Epidermal melanocyte (primary cell): ENCODE measurements at regions not wholly inside any gene's neighbourhood (a gene's known extent, or its start where the extent isn't known, plus 50 kb on each side); places are given as distances from the start of the nearest gene placed in this dataset.
"Not testable (repeated sequence)": the region's sequence is repeated elsewhere in the genome, so short reads cannot be mapped to it uniquely, and the experiment has no call there.

Source experiments
- DNase-seq: peaks from one replicate; pipeline ENCODE4 v3.0.0; 2011; ENCODE audit warnings: low spot score; ENCODE audit not compliant: insufficient read length

DNA sequence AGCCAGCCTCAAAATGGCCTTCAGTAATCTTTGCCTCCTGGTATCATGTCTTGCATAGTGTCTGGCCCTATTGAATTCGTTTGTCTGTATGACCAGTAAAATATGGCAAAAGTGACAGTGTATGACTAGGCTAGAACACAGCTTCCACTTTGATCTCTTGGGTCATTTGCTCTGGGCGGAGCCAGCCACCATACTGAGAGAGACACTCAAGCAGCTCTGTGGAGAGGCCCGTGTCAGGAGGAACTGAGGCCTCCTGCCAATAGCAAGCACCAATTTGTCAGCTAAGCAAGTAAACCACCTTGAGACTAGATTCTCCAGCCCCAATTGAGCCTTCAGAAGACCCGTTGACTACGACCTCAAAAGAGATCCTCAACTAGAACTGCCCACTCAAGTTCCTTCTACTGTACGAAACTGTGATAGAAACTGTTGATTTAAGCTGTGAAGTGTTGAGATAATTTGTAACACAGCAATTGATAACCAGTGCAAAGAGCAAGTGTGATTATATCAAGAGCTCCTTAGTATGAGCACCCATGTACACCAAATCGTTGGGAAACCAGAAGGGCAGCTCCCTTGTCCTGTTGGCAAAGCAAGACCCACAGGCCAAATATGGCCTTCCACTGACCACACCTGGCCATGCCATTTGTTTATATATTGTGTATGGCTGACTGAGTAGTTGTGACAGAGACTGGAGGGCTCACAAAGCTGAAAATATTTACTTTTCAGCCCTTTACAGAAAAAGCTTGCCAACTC, 52.7 kb upstream of the SERBP1 start:
- DNase-seq, result no peak

GRCh38 chr1:67484492-67484891, 54.3 kb upstream of the SERBP1 start:
- no peak for DNase-seq

DNA sequence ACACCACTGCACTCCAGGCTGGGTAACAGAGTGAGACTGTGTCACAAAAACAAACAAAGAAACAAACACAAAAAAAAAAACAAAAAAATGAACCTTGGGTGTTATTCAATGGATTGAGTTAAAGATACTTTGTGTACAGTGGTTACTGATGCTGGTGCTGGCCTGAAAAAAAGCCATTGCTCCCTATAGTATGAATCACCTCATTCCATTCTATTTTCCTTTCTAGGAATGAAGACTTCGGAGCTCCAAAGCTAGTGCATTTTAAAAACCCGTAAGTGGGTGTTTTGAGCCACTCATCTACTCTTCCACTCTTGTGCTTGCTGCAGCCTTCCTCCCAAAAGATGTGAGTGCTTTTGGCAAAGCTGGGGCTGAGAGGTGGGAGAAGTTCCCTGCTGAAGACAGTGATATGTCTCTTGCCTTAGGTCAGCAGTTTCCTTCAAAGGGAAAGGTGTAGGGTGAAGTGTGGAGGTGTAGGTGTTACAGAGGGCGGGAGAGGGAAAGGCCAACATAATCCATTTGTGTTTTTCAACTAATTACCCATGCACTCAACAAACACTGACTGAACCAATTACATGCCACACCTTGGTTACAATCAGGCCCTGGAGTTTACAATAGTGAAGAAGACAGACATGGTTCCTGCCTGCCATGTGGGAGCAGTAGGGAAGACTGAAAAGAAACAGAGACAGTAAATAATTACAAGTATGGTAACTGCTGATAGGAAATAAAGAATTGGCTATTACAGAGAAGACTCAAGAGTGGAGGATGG, 55.0 kb upstream of the SERBP1 start:
- DNase-seq, result no peak

DNA sequence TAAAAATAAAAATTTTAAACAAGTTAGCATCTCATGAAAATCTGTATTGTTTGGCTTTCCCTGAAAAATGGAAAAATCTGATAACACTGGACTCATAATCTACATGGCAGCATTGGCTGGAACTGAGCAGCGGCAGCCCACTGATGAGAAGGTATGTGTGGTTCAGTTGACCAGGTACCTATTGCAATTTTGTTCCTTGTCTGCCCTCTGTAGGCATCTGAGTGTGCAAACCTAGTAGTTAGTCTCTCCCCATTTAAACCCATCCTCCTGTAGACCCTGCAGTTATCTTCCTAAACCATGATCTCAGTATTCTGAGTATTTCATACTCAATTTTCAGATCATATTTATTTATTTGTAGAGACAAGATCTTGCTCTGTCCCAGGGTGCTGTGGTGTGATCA, 59.4 kb upstream of the SERBP1 start:
- DNase-seq, result no peak

- DNase-seq, result no peak
These were observed 61.1 kb upstream of the SERBP1 start for GRCh38 chr1:67491280-67491679.

GRCh38 chr1:67493148-67493547, 62.9 kb upstream of the SERBP1 start:
- DNase-seq, result no peak

DNA sequence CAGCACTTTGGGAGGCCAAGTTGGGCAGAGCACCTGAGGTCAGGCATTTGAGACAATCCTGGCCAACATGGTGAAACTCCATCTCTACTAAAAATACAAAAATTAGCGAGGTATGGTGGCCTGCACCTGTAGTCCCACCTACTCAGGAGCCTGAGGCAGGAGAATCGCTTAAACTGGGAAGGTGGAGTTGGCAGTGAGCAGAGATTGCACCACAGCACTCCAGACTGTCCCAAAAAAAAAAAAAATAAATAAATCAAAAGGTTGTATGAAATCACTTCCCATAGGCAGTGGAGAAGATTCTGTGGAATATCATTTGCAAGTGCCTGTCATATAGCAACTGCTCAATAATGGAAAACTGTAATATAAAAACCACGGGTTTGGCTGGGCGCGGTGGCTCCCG, 65.1 kb upstream of the SERBP1 start:
- no peak for DNase-seq

DNA sequence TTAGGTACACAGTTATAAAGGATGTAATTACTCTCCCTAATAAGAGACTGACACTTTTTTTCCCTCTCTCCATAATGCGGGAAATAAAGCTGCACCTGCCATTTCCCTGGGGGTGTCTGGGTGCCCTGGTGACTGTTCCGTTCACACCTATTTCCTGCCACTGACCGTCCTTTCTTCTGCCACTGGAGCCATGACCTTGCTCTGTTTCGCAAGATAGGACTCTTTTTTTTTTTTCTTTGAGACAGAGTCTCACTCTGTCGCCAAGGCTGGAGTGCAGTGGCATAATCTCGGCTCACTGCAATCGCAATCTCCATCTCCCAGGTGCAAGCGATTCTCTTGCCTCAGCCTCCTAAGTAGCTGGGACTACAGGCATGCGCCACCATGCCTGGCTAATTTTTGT, 66.1 kb upstream of the SERBP1 start:
- DNase-seq, result no peak

- DNase-seq, result peak; percentile 93
These were observed 70.3 kb upstream of the SERBP1 start for GRCh38 chr1:67500413-67500959.

- no peak for DNase-seq
These were observed 73.8 kb upstream of the SERBP1 start for GRCh38 chr1:67503974-67504373.

DNA sequence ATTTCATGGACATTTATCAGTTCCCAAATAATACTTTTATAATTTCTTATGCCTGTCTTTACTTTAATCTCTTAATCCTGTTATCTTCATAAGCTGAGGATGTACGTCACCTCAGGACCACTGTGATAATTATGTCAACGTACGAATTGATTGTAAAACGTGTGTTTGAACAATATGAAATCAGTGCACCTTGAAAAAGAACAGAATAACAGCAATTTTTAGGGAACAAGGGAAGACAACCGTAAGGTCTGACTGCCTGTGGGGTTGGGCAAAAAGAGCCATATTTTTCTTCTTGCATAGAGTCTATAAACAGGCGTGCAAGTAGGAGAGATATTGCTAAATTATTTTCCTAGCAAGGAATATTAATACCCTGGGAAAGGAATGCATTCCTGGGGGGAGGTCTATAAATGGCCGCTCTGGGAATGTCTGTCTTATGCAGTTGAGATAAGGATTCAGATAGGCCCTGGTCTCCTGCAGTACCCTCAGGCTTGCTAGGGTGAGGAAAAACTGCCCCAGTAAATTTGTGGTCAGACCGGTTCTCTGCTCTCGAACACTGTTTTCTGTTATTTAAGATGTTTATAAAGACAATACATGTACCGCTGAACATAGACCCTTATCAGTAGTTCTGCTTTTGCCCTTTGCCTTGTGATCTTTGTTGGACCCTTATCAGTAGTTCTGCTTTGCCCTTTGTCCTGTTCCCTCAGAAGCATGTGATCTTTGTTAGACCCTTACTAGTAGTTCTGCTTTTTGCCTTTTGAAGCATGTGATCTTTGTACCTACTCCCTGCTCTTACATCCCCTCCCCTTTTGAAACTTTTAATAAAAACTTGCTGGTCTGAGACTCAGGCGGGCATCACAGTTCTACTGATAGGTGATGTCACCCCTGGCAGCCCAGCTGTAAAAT, 83.4 kb upstream of the SERBP1 start:
- DNase-seq, result not testable (repeated sequence)

DNA sequence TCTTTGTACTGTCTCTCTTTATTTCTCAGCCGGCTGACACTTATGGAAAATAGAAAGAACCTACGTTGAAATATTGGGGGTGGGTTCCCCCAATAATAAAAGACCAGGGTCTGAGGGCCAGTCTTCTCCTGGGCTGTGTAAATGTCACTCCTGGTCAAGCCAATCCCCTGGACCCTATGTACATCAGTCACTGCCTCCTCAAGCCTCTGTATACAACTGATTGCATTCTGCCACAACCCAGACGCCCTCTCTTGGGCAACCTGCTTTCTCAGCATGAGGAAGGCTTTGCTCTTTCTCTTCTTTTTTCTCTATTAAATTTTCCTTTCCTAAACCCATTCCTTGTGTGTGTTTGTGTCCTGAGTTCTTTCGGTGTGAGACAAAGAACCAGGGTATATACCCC, 84.1 kb upstream of the SERBP1 start:
- DNase-seq, result no peak

DNA sequence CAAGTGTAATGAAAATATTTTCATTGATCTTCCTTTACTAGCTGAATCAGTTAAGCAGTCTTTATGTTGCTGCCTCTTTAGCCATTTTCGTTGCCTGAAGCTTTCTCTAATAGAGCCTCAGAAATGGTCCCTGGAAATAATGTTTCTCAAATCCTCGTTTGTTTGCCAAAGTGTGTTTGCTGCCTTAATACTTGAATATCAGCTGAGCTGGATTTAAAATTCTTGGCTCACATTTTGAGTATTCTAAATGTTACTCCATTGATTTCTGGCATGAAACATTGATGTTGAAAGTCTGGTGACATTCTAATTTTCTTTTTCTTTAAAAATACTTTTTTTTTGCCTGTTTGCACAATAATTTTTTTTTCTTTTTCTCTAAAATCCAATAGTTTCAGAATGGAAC, 84.6 kb upstream of the SERBP1 start:
- DNase-seq, result no peak

DNA sequence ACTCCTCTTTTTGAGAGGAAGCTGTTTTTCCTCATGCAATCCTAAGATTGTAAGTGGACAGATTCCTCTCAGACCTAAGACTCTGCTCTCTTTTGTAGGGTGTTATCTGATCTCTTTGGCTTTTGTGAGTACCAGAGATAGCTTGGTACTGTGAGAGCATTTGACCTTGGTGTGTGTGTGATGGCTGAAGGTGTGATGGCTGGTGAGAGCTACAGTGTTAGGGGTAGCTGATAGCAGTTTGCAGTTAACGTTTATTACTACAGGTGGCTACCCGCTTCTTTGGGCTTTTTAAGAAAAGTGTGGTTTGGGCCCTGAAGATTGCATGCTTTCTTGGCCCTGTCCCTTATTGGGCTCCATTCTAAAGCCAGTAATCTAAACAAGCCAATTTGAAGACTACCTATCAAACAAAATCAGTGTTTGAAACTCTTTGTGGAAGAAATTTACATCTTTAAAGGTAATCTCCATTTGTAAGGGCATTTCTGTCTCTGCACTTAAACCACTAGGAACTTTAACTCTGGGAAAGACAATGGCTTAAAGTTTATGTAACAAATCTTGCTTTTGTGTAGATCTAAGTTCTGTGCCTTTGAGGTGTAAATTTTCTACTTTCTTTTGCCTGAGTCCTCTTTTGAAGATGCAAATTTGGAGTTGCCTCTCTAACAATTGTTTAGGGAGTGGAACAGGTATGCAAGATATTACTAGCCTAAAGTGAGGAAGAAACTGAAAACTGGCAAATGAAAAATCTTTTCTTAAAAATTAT, 85.3 kb upstream of the SERBP1 start:
- DNase-seq, result no peak

- DNase-seq, result no peak
These were observed 86.8 kb upstream of the SERBP1 start for GRCh38 chr1:67517046-67517445.

DNA sequence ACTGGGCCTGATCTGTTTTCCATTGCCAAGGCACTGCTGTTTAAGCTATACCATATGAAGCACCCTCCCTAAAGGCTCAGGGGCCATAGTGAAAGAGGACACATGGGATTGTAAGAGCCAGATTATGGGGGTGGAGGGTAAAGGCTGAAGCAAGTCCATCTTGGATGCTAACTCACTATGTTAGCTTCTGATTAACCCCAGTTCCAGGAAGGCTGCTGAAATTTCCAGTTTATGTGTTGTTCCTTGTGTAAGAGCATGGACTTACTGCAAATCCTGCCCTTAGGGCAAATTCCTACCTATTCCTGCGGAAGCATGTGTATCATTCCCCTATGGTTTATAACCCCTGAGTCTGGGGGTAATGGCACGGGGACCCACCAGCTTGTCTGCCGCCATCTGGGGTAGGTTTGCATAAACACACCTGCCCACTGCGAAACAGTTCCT, 91.8 kb upstream of the SERBP1 start:
- no peak for DNase-seq

- no peak for DNase-seq
These were observed 92.6 kb upstream of the SERBP1 start for GRCh38 chr1:67522793-67523192.

- DNase-seq, result no peak
These were observed 94.2 kb upstream of the SERBP1 start for GRCh38 chr1:67524143-67525052.

GRCh38 chr1:67525053-67525760, 95.0 kb upstream of the SERBP1 start:
- no peak for DNase-seq
